ENCODE measurements at regions not wholly inside any gene's neighbourhood (a gene's known extent, or its start where the extent isn't known, plus 50 kb on each side); places are given as distances from the start of the nearest gene placed in this dataset.
A peak's percentile ranks its signal among the peaks of the same experiment; 100 is the strongest.

GRCh38 chr3:170768334-170768801, 101.6 kb downstream of the RPL22L1 start (continued):
- TF ChIP-seq TOE1 (IDR thresholded peaks at IDR 0.05; ENCODE audit: borderline replicate concordance) (no peak), TOE1 (CRISPR knock-in tag; IDR thresholded peaks at IDR 0.05; ENCODE audit: borderline replicate concordance, low read depth) (no peak), CREB1 (IDR thresholded peaks at IDR 0.05) (no peak), CREB1 (CRISPR knock-in tag; IDR thresholded peaks at IDR 0.05) (no peak), ZNF324 (CRISPR knock-in tag; IDR thresholded peaks at IDR 0.05) (peak; percentile 34; the same call in 1 of the 2 replicates), PRMT5 (CRISPR knock-in tag; IDR thresholded peaks at IDR 0.05) (no peak), POLR2B (IDR thresholded peaks at IDR 0.05; ENCODE audit: low read depth, partially characterized antibody) (no peak), PHF21A (IDR thresholded peaks at IDR 0.05; ENCODE audit: borderline replicate concordance, low read depth) (no peak), RBFOX2 (IDR thresholded peaks at IDR 0.05; ENCODE audit: low read depth, low read length) (no peak), SMARCA4 (IDR thresholded peaks at IDR 0.05) (no peak), TCF3 (CRISPR knock-in tag; IDR thresholded peaks at IDR 0.05) (no peak), BMI1 (IDR thresholded peaks at IDR 0.05; ENCODE audit: low read length) (no peak), HDAC1 (IDR thresholded peaks at IDR 0.05) (no peak), MIER1 (IDR thresholded peaks at IDR 0.05; ENCODE audit: low read depth) (no peak), PHTF2 (CRISPR knock-in tag; IDR thresholded peaks at IDR 0.05) (no peak), ZNF764 (CRISPR knock-in tag; IDR thresholded peaks at IDR 0.05; ENCODE audit: low read depth) (no peak), ZNF3 (CRISPR knock-in tag; IDR thresholded peaks at IDR 0.05) (no peak), ZNF311 (CRISPR knock-in tag; IDR thresholded peaks at IDR 0.05) (no peak), SIN3A (IDR thresholded peaks at IDR 0.05; ENCODE audit: borderline replicate concordance in 2 of 2, control insufficient read depth in 1 of 2, low read depth in 2 of 2, low read length in 2 of 2) (no peak), ZNF282 (CRISPR knock-in tag; IDR thresholded peaks at IDR 0.05) (no peak), ZNF384 (IDR thresholded peaks at IDR 0.05; ENCODE audit: low read depth, low read length) (no peak), SNRNP70 (optimal IDR thresholded peaks at IDR 0.05; ENCODE audit: low read depth, low read length) (no peak), CREBBP (IDR thresholded peaks at IDR 0.05; ENCODE audit: low read depth, low read length) (no peak), MAFK (IDR thresholded peaks at IDR 0.05; ENCODE audit: low read length) (no peak), SMAD1 (IDR thresholded peaks at IDR 0.05; ENCODE audit: low read depth, low read length, partially characterized antibody) (no peak), ZBTB1 (CRISPR knock-in tag; IDR thresholded peaks at IDR 0.05; ENCODE audit: borderline replicate concordance, low read depth) (no peak), USF2 (CRISPR knock-in tag; IDR thresholded peaks at IDR 0.05) (0 out of 2 replicates have a peak, but pooled peaks have one; percentile 2), ZNF217 (CRISPR knock-in tag; IDR thresholded peaks at IDR 0.05) (no peak), USF1 (CRISPR knock-in tag; IDR thresholded peaks at IDR 0.05) (no peak), ZNF124 (CRISPR knock-in tag; IDR thresholded peaks at IDR 0.05) (no peak), TAF7 (tag; IDR thresholded peaks at IDR 0.05) (no peak), ZBTB7A (IDR thresholded peaks at IDR 0.05; ENCODE audit: borderline replicate concordance, control insufficient read depth, low read depth, low read length) (no peak), SREBF2 (CRISPR knock-in tag; IDR thresholded peaks at IDR 0.05) (no peak), EP300 (IDR thresholded peaks at IDR 0.05; ENCODE audit: low read length) (no peak)

Data from K562 (cell line).